AG10803 (cell line): ENCODE measurements at regions not wholly inside any gene's neighbourhood (a gene's known extent, or its start where the extent isn't known, plus 50 kb on each side); places are given as distances from the start of the nearest gene placed in this dataset.
"Not testable (repeated sequence)": the region's sequence is repeated elsewhere in the genome, so short reads cannot be mapped to it uniquely, and the experiment has no call there.

Experiments
- DNase-seq: peaks from one replicate; pipeline ENCODE4 v3.0.0; 2010; ENCODE audit warnings: low read depth
- H3K4me3 ChIP-seq: 2 replicates; pipeline ENCODE4 v1.5.1; 2011; ENCODE audit warnings: mild to moderate bottlenecking, low read length, control low read depth
- TF ChIP-seq, protein P1 (sequence below): conservative IDR thresholded peaks from 2 replicates; pipeline ENCODE4 v1.5.1; 2011; ENCODE audit warnings: mild to moderate bottlenecking, low read length, control low read depth, inconsistent platforms

DNA sequence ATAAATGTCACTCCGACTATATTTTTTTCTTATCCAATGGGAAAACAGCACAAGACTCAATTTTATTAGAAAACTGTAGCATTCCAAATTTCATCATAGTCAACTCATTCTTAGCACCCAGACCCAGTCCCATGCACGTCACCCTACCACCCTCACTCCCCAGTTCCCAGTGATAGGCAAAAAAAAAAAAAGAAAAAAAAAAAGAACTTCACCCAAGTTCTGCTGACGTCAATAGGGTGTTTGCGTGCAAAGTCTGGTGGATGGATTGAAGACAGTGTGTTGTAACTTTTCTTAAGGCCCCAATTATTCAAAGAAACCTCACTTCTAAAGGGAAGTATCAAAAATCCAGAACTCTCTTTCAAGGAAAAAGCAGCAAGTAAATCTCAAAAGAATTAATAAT, 213.9 kb upstream of the PRDM1 start:
- TF ChIP-seq, protein P1, sequence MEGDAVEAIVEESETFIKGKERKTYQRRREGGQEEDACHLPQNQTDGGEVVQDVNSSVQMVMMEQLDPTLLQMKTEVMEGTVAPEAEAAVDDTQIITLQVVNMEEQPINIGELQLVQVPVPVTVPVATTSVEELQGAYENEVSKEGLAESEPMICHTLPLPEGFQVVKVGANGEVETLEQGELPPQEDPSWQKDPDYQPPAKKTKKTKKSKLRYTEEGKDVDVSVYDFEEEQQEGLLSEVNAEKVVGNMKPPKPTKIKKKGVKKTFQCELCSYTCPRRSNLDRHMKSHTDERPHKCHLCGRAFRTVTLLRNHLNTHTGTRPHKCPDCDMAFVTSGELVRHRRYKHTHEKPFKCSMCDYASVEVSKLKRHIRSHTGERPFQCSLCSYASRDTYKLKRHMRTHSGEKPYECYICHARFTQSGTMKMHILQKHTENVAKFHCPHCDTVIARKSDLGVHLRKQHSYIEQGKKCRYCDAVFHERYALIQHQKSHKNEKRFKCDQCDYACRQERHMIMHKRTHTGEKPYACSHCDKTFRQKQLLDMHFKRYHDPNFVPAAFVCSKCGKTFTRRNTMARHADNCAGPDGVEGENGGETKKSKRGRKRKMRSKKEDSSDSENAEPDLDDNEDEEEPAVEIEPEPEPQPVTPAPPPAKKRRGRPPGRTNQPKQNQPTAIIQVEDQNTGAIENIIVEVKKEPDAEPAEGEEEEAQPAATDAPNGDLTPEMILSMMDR, result no peak

DNA sequence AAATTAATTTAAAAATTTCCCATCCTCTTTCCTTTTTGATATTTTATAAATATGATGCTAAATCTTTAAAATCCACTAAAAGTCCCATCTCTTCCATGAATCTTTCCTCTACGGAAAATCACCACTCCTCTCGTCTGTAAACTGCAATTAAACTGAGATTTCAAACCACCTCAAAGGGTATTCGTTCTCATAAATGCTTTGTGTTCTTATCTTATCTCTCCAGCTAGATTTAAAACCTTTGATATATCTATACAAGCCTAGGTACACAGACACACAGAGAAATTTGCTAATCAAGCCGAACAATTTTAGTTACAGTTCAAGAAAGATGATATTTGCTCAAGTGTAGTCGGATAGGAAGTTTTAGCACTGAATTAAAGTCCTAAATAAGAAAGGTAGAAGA, 214.6 kb upstream of the PRDM1 start:
- no peak for DNase-seq
- TF ChIP-seq, protein P1, result no peak
- no peak overlapping the region for H3K4me3 ChIP-seq

More for the DNA sequence above, 213.9 kb upstream of the PRDM1 start:
- no peak overlapping the region for H3K4me3 ChIP-seq
- no peak for DNase-seq

DNA sequence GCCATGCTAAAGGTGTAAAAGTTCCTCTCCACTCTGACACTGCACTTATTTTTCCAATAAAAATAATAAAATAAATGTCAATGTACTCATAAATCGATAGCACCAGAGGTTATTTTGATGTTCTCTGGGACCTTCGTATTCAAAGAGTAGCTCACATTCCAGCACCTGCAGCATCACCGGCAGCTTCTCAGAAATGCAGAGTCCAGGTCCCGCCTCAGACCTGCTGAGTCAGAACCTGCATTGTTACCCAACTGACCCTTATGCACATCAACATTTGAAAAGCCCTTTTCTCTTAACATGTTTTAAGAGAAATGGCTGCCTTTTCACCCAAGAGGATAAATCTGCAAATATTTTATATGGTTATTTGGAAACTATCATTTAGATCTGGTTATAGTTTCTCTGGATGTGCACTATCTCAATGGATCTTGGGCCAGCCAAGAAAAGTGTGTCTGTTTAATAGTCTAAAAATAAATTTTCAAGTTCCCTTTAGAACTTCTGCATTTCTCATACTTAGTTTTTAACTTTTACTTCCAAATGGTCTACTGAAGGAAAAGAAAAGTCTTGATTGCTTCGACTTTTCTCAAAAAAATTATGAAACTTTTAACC, 216.2 kb upstream of the PRDM1 start:
- H3K4me3 ChIP-seq, result no peak overlapping the region
- TF ChIP-seq, protein P1, result no peak
- DNase-seq, result no peak

DNA sequence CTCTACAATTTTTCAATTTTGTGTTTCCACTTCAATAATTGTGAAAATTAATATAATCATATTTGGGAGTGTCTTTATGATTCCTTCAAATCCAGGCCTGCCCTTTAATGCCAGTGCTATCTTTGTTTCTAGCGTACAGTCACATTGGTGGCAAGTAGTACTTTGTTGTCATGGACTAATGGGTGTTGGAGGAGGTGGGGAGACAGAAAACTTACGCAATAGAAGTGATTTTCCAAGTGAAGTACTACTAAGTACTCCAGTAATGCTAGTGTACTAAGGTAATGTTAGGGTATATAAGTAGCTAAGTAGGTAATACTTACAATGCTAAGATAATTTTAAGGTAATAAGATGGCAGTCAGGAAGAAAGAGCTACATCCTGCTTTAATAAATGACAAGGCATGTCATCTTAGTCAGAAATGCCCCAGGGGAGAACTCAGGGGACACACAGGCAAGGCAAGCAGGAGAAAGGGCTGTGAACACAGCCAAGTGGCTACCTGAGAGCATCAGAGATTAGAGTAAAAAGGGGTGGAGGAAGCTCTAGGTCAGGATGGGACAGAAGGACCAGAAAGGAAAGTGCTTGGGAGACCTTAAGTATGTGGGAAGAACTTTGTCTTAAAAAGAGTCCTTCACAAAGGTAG, 217.2 kb upstream of the PRDM1 start:
- TF ChIP-seq, protein P1, result no peak
- no peak overlapping the region for H3K4me3 ChIP-seq
- no peak for DNase-seq

DNA sequence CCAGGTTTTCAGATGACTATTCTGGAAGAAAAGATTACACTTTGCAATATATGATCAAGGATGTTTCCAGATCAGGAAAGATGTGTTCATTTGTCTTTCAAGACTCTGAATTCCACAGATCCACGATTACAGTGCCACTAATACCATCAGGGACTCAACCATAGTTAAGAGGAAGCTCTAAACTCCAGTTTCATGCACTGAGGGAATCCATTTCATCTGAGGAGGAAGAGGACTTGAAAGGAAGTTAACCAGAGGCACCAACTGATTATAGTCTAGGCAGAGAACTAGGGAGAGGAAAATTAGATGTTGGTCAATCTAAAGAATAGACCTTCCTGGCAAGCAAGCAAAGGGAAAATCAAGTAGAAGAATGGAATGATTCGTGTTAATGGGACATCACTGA, 218.3 kb upstream of the PRDM1 start:
- no peak overlapping the region for H3K4me3 ChIP-seq
- TF ChIP-seq, protein P1, result no peak
- no peak for DNase-seq

GRCh38 chr6:105867277-105867676, 218.9 kb upstream of the PRDM1 start:
- no peak for DNase-seq
- TF ChIP-seq, protein P1, result no peak
- H3K4me3 ChIP-seq, result no peak overlapping the region

DNA sequence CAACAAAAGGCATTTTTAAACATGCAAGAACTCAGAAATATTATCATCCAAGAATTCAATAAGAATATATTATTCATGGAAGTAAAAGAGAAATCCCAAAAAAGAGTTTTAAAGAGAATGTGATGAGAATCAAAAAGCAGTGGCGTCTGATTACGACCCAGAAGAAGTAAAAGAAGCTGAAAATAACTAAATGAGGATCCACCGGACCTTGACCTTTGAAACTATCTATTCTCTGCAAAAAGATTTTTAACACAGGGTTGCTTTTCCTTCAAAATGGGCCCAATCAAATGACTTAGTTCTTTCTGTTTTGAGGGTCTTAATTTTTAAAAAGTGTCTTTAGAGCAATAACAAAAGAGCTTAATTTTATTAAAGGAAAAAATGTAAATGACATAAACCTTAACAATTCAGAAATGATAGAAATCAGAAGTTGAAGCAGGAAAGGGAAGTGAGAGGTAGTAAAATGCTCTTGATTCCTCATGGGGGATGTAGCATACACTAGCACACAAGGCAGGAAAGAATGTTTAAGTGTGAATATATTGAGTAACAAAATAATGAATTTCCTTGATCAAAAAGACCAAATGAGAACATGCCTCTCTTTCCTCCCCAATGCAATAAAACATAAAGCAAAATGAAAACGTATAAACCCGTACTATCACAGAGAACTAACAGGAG, 223.1 kb upstream of the PRDM1 start:
- DNase-seq, result no peak

GRCh38 chr6:105860927-105861326, 225.2 kb upstream of the PRDM1 start:
- DNase-seq, H3K4me3 ChIP-seq: not testable (repeated sequence)

More for the DNA sequence above, 223.1 kb upstream of the PRDM1 start:
- TF ChIP-seq, protein P1, result no peak
- no peak overlapping the region for H3K4me3 ChIP-seq
